ENCODE measurements at regions not wholly inside any gene's neighbourhood (a gene's known extent, or its start where the extent isn't known, plus 50 kb on each side); places are given as distances from the start of the nearest gene placed in this dataset.

DNA sequence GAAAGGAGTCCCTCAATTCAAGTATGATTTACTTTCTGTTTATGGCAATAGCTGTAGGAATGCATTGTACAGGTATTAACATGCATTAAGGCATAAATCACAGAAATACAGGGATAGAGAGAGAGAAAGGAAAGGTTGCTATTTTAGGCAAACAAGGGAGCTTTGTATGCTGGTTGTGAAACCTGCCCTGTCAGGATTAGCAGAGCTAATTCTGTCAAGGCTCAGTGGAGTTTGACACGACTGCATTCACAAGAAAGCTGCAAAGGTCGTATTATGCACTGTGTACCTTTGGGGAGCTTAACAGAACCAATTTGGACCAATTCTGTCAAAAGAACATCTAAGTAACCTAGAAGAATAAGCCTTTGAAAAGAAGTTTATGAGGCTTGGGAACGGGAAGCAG is 239.3 kb downstream of the GRIA2 start:
- TF ChIP-seq, protein P1, sequence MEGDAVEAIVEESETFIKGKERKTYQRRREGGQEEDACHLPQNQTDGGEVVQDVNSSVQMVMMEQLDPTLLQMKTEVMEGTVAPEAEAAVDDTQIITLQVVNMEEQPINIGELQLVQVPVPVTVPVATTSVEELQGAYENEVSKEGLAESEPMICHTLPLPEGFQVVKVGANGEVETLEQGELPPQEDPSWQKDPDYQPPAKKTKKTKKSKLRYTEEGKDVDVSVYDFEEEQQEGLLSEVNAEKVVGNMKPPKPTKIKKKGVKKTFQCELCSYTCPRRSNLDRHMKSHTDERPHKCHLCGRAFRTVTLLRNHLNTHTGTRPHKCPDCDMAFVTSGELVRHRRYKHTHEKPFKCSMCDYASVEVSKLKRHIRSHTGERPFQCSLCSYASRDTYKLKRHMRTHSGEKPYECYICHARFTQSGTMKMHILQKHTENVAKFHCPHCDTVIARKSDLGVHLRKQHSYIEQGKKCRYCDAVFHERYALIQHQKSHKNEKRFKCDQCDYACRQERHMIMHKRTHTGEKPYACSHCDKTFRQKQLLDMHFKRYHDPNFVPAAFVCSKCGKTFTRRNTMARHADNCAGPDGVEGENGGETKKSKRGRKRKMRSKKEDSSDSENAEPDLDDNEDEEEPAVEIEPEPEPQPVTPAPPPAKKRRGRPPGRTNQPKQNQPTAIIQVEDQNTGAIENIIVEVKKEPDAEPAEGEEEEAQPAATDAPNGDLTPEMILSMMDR (conservative IDR thresholded peaks at IDR 0.05; ENCODE audit: low read length): no peak
- no peak for DNase-seq (ENCODE audit: low read depth)

DNA sequence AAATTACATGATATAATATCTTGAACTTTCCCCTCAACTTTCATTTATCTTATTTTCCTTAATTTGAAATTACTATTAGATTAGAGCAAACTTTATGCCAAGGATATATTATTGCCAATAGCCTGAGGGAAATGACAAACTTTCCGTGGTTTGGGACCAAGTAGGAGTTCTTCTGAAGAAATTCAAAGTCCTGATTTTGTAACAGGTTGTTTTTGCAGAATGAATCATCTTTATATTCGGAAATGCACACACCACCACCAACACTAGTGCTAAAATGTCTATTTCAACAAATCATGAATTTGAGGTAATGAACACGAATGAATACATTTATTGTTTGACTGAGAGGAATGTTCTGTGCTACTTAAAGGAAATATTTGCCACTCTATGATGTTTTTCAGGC is 226.7 kb downstream of the GRIA2 start:
- no peak overlapping the region for H3K4me3 ChIP-seq (ENCODE audit: low read length)
- TF ChIP-seq, protein P1 (conservative IDR thresholded peaks at IDR 0.05; ENCODE audit: low read length): no peak
- DNase-seq (ENCODE audit: low read depth): no peak

More for the DNA sequence above, 239.3 kb downstream of the GRIA2 start:
- H3K4me3 ChIP-seq (ENCODE audit: low read length): no peak overlapping the region

DNA sequence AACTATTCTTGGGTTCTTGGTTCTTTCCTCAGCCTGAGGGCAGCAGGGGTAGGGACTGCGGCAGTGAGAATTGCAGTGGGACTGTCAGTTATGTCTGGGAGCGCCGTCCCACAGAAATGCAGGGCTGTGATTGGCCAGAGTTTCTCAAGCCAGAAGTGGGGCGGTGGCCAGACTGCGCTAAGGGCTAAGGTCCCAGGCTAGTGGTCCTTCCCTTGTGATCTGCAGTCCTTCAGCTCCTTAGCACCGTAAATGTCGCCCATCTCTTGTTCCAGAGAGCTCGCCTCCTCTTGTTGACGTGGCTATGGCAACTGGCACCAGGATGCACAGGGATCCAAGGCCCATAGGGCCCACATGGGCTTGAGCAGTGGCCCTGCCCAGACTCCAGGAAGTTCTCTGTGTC is 223.5 kb downstream of the GRIA2 start:
- TF ChIP-seq, protein P1 (conservative IDR thresholded peaks at IDR 0.05; ENCODE audit: low read length): no peak
- no peak for DNase-seq (ENCODE audit: low read depth)
- no peak overlapping the region for H3K4me3 ChIP-seq (ENCODE audit: low read length)

DNA sequence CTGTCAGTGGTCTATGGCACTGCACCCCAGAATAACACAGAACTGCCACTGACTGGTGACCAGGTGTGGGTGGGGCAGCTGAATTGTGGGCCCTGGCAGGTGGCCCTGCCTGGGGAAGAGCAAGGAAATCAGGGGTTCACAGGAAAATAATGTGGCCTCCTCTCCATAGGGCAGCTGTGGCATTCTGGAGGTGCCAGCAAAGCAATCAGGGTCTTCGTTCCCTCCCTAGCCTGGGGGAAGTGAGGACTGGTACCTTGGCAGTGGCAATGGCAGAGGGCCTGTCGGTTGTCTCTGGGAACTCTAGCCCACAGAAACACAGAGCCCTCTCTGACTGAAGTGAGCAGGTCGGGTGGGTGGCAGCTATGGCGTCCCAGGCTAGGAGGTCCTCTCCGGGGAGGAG is 223.0 kb downstream of the GRIA2 start:
- no peak for DNase-seq (ENCODE audit: low read depth)
- H3K4me3 ChIP-seq (ENCODE audit: low read length): no peak overlapping the region
- TF ChIP-seq, protein P1 (conservative IDR thresholded peaks at IDR 0.05; ENCODE audit: low read length): no peak

DNA sequence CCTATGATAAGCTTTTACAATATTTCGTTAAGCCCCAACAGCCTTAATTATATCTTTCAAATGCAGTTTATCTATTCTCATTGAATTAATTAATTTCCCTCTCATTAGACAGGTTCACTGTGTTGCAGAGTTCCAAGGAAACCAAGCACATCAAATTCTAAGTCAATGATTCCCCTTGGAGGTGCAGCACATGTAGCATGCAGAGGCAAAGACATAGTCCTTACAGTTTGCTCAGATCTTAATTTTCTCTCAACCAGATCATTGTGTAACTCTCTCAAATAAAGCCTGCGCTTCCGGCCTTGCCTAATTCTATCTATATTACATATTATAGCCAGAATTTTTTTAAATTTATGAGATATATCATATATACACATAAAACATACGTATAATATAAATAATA is 205.4 kb downstream of the GRIA2 start:
- H3K4me3 ChIP-seq (ENCODE audit: low read length): no peak overlapping the region
- TF ChIP-seq, protein P1 (conservative IDR thresholded peaks at IDR 0.05; ENCODE audit: low read length): no peak
- DNase-seq (ENCODE audit: low read depth): no peak

DNA sequence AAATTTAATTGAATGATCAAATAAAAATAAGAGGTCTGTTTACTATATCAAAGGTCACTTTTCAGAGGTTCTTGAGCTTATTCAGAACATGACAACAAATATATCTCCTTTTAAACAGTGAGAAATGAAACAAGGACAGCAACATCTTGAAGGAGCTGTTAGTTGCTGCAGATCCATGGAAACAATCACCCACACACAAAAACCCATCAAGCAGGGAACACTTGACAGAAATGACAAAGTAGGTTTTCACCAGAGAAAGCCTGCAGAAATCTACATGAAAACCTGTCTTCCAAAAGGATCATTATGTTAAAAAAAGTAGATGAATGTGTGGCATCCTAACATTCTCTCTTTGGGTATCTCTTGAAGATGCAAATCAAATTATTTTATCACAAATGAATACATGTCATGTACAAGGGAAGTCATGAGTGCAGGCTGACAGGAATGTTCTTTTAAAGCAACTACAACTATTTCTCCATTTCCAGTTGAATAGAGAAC is 203.0 kb downstream of the GRIA2 start:
- no peak for DNase-seq (ENCODE audit: low read depth)
- H3K4me3 ChIP-seq (ENCODE audit: low read length): no peak overlapping the region
- TF ChIP-seq, protein P1 (conservative IDR thresholded peaks at IDR 0.05; ENCODE audit: low read length): no peak

DNA sequence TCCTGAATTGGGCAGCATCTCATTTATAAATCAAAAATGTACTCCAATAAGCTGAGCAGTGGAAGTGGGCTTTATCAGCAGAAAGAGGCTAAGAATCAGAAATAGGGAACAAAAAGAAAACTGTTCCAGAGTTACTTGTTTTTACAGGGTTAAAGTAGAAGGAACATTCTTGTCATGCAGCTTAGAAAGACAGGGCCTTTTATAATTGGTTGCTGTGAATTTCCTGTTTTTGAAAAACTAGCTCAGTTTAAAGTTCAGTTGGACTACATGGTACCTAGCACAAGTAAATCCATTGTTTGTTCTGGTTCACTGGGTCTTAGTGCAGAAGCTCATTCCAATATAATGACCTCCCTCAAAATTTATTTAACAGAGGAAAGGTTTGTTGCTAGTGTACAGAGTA is 200.8 kb downstream of the GRIA2 start:
- H3K4me3 ChIP-seq (ENCODE audit: low read length): no peak overlapping the region
- TF ChIP-seq, protein P1 (conservative IDR thresholded peaks at IDR 0.05; ENCODE audit: low read length): no peak
- DNase-seq (ENCODE audit: low read depth): no peak

All from AG10803 (cell line).